Panc1 (cell line): ENCODE measurements at regions not wholly inside any gene's neighbourhood (a gene's known extent, or its start where the extent isn't known, plus 50 kb on each side); places are given as distances from the start of the nearest gene placed in this dataset.

ENCODE experiments used
- ATAC-seq: fragments of 200-7000 bp; cut with Tn5 transposase; 2 replicates; pipeline ENCODE4 v1.9.1; 2020; ENCODE audit warnings: mild to moderate bottlenecking, moderate library complexity
- BruUV-seq: library from RNA; stranded (reverse); fragments of 400-500 nt; replicated peaks from 2 replicates; lab custom pipeline; 2021; lab: Mats Ljungman, UMichigan
- CTCF ChIA-PET: fragments of 300-600 bp; sonication (Branson Sonifier 250); formaldehyde crosslinking; loops from one replicate; lab custom pipeline; 2022; ENCODE audit warnings: antibody characterized with exemption; lab: Charles Lee
- POLR2A ChIA-PET: fragments of 300-600 bp; sonication (Branson Sonifier 250); formaldehyde crosslinking; loops from one replicate; lab custom pipeline; 2022; ENCODE audit warnings: antibody characterized with exemption; lab: Charles Lee
- DNase-seq: peaks from one replicate; pipeline ENCODE4 v3.0.0-alpha.2; 2010; ENCODE audit warnings: low read depth, low spot score
- H3K27ac ChIP-seq: 2 replicates; pipeline ENCODE4 v1.5.1; 2011; ENCODE audit warnings: mild to moderate bottlenecking, low read length, inconsistent platforms
- H3K27me3 ChIP-seq: fragments of 200-500 bp; sonication (Bioruptor generic); 2 replicates; pipeline ENCODE4 v1.6.0; 2014; ENCODE audit warnings: low read length, inconsistent platforms; ENCODE audit not compliant: control insufficient read depth, insufficient read depth
- H3K36me3 ChIP-seq: fragments of 200-500 bp; sonication (Bioruptor generic); 2 replicates; pipeline ENCODE4 v1.5.1; 2014; ENCODE audit warnings: inconsistent platforms, mild to moderate bottlenecking, low read length, moderate library complexity; ENCODE audit not compliant: control insufficient read depth, insufficient read depth
- H3K4me1 ChIP-seq: 2 replicates; pipeline ENCODE4 v1.5.1; 2011; ENCODE audit warnings: inconsistent platforms, mild to moderate bottlenecking, low read length, moderate library complexity; ENCODE audit not compliant: control insufficient read depth, insufficient read depth
- H3K4me3 ChIP-seq, 2 experiments: 2 replicates each; pipeline ENCODE4 v1.5.1; 2011 to 2012; ENCODE audit warnings: low read depth in 2 of 2, low read length in 2 of 2, mild to moderate bottlenecking in 2 of 2, inconsistent platforms in 1 of 2, moderate library complexity in 1 of 2
- H3K9me3 ChIP-seq: fragments of 200-500 bp; sonication (Bioruptor generic); 2 replicates; pipeline ENCODE4 v1.5.1; 2014; ENCODE audit warnings: low read depth, mild to moderate bottlenecking, inconsistent platforms, low read length, moderate library complexity; ENCODE audit not compliant: control insufficient read depth, insufficient read depth
- POLR2AphosphoS5 ChIP-seq: IDR thresholded peaks from 2 replicates; pipeline ENCODE4 v1.6.1; 2012; ENCODE audit warnings: mild to moderate bottlenecking, low read depth, low read length, moderate library complexity
- SIN3A ChIP-seq: IDR thresholded peaks from 2 replicates; pipeline ENCODE4 v1.6.1; 2012; ENCODE audit warnings: low read depth, mild to moderate bottlenecking, low read length, moderate library complexity, borderline replicate concordance; ENCODE audit not compliant: insufficient read depth
- TCF7L2 ChIP-seq: IDR thresholded peaks from 2 replicates; pipeline ENCODE4 v1.6.1; 2011; ENCODE audit warnings: mild to moderate bottlenecking, low read depth, low read length, inconsistent platforms
- in situ Hi-C: cut with HindIII; loops from 2 replicates; pipeline ENCODE4 v1.10.0; 2016; ENCODE audit warnings: low sequenced_read_pairs, low pct_unique_long_range_greater_than_20kb
- intact Hi-C: fragments of 100-400 bp; cut with micrococcal nuclease; formaldehyde crosslinking; loops from one replicate; pipeline ENCODE4 v1.10.0; 2022; ENCODE audit not compliant: unreplicated experiment
- TF ChIP-seq, protein P1 (sequence below), 2 experiments: IDR thresholded peaks; 2 replicates each; pipeline ENCODE4 v1.6.1; 2011 to 2012; ENCODE audit warnings: low read depth in 2 of 2, control low read depth in 1 of 2, low read length in 1 of 2, mild to moderate bottlenecking in 1 of 2, moderate library complexity in 1 of 2; ENCODE audit not compliant: insufficient read depth in 1 of 2
- TF ChIP-seq, protein P2 (sequence below): fragments of 450-650 bp; IDR thresholded peaks from 2 replicates; pipeline ENCODE4 v1.5.1; 2017; ENCODE audit warnings: mild to moderate bottlenecking

DNA sequence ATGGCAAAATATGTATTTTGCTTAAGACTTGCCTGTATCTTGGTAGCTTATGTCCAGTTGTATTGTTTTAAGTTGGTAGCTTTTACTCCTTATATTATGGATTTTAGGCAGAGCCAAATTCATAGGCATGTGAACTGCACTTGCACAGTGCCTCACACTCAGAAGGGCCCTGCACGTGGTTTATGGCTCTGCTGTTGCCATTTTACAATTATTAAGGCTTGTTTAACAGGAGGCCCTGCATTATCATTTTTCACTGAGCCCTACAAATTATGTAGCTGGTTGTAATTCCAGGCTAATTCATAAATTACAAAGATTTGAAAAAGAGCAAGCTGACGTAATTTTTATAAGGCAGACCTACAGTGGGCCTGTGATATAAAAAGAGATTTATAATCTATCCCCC lies 537.6 kb upstream of the UBE2E2 start:
- no peaks in the 10 kb centered on the region for H3K9me3 ChIP-seq
- ChIA-PET CTCF (no interaction called here), POLR2A (no interaction called here)
- no peak overlapping the region for H3K4me3 ChIP-seq
- in situ Hi-C loops, result no loop called here
- TF ChIP-seq, protein P1, sequence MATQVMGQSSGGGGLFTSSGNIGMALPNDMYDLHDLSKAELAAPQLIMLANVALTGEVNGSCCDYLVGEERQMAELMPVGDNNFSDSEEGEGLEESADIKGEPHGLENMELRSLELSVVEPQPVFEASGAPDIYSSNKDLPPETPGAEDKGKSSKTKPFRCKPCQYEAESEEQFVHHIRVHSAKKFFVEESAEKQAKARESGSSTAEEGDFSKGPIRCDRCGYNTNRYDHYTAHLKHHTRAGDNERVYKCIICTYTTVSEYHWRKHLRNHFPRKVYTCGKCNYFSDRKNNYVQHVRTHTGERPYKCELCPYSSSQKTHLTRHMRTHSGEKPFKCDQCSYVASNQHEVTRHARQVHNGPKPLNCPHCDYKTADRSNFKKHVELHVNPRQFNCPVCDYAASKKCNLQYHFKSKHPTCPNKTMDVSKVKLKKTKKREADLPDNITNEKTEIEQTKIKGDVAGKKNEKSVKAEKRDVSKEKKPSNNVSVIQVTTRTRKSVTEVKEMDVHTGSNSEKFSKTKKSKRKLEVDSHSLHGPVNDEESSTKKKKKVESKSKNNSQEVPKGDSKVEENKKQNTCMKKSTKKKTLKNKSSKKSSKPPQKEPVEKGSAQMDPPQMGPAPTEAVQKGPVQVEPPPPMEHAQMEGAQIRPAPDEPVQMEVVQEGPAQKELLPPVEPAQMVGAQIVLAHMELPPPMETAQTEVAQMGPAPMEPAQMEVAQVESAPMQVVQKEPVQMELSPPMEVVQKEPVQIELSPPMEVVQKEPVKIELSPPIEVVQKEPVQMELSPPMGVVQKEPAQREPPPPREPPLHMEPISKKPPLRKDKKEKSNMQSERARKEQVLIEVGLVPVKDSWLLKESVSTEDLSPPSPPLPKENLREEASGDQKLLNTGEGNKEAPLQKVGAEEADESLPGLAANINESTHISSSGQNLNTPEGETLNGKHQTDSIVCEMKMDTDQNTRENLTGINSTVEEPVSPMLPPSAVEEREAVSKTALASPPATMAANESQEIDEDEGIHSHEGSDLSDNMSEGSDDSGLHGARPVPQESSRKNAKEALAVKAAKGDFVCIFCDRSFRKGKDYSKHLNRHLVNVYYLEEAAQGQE (IDR thresholded peaks at IDR 0.05; ENCODE audit: insufficient read depth in 1 of 2, low read depth in 2 of 2, low read length in 1 of 2), result no peak
- TF ChIP-seq, protein P2, sequence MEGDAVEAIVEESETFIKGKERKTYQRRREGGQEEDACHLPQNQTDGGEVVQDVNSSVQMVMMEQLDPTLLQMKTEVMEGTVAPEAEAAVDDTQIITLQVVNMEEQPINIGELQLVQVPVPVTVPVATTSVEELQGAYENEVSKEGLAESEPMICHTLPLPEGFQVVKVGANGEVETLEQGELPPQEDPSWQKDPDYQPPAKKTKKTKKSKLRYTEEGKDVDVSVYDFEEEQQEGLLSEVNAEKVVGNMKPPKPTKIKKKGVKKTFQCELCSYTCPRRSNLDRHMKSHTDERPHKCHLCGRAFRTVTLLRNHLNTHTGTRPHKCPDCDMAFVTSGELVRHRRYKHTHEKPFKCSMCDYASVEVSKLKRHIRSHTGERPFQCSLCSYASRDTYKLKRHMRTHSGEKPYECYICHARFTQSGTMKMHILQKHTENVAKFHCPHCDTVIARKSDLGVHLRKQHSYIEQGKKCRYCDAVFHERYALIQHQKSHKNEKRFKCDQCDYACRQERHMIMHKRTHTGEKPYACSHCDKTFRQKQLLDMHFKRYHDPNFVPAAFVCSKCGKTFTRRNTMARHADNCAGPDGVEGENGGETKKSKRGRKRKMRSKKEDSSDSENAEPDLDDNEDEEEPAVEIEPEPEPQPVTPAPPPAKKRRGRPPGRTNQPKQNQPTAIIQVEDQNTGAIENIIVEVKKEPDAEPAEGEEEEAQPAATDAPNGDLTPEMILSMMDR, result no peak
- TF ChIP-seq SIN3A, result no peak
- no peak for TF ChIP-seq TCF7L2
- no peak for TF ChIP-seq POLR2AphosphoS5
- ATAC-seq (no peak), DNase-seq (no peak)
- BruUV-seq, result no TSS peak
- H3K4me1 ChIP-seq, result no peaks in the 10 kb centered on the region
- H3K27me3 ChIP-seq, result no peaks in the 10 kb centered on the region
- intact Hi-C loops, result no loop called here
- no peaks in the 10 kb centered on the region for H3K36me3 ChIP-seq
- H3K27ac ChIP-seq, result no peak overlapping the region

DNA sequence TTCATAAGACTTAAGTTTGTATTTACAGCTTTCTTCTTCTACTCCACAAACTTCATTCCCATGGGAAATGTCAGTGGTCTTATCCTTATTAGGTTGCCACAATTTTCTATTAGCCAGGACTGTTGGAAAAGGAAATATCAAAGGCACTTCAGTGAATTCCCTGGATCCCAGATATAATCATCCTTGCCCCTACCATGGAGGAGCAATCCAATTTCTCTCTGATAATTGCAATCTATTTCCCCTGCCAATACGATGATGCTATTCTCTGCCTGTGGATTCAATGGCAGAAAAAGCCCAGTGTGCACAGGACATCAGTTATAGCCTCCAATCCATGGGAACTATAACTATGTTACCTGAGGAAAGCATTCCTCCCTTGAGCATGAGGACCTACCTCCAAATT lies 536.4 kb upstream of the UBE2E2 start:
- TF ChIP-seq SIN3A (no peak), POLR2AphosphoS5 (no peak), TCF7L2 (no peak)
- TF ChIP-seq, protein P2, result no peak
- TF ChIP-seq, protein P1 (IDR thresholded peaks at IDR 0.05; ENCODE audit: insufficient read depth in 1 of 2, low read depth in 2 of 2, low read length in 1 of 2), result no peak
- H3K36me3 ChIP-seq, result no peaks in the 10 kb centered on the region
- no peak for ATAC-seq
- DNase-seq, result no peak
- ChIA-PET CTCF (no interaction called here), POLR2A (no interaction called here)
- no peaks in the 10 kb centered on the region for H3K9me3 ChIP-seq
- H3K27ac ChIP-seq, result no peak overlapping the region
- H3K4me1 ChIP-seq, result no peaks in the 10 kb centered on the region
- H3K27me3 ChIP-seq, result no peaks in the 10 kb centered on the region
- BruUV-seq, result no TSS peak
- H3K4me3 ChIP-seq, result no peak overlapping the region
- in situ Hi-C loops (no loop called here), intact Hi-C loops (no loop called here)
